Stimulated activated naive CD4-positive, alpha-beta T cell treated with Interleukin-2 at 50 U/mL for 16 hours (primary cell): ENCODE measurements at regions not wholly inside any gene's neighbourhood (a gene's known extent, or its start where the extent isn't known, plus 50 kb on each side); places are given as distances from the start of the nearest gene placed in this dataset.
"Not testable (repeated sequence)": the region's sequence is repeated elsewhere in the genome, so short reads cannot be mapped to it uniquely, and the experiment has no call there.

ENCODE experiments used
- DNase-seq: peaks from one replicate; lab custom pipeline; 2025; lab: John Stamatoyannopoulos, UW

DNA sequence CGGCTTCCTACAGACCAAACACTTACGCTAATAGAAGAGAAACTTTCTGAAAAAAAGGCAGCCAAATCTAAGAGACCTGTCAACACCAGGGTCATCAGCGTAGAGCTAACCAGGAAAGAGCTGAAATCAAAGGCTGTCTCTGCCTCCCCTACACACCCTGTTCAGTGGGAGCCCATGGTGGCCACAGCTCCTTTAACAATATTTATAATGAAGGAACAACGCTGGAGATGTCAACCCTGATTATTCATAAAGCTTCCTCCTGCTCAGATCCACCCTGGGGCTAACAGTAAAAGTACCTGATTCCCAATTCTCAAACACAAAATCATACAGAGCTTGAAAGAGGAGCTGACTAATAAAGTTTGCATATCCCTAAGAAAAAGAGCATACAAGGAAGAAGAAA is 133.7 kb downstream of the ANXA2 start:
- DNase-seq = no peak

DNA sequence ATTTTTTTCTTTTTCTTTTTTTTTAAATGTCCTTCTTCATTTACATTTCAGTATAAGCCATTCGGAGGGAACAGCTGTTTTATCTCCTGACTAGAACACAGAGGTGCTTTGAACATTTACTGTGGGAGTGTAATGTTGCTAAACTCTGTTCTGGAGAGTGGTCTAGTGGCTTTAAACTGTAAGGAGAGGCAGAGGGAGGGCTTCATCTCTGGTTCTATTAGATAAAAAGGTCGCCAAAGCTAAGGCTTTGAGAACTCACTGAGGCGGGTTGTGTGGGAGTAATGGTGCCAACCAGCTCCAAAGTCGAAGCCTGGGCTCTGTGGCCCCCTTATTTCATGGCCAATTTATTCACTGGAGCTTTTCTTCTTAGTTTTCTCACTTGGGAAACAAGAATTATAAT is 133.2 kb downstream of the ANXA2 start:
- DNase-seq = no peak

DNA sequence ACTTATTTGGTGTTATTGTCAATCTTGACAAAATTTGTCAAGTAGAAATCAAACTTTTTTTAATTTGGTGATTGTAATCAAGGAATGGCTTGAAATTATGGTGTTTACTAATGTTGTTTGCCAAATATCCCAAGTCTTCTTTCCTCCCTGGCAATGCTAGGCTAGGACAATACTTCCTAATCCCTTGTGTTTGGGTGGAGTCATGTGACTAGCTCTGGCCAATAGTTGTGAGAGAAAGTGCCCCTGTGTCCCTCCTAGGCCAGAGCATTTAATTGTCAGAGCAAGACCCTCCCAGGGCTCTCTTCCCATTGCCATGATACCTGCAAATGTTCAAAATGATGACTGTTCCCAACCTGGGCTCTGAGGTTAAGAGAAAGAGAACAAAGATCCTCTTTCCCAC is 132.7 kb downstream of the ANXA2 start:
- DNase-seq = no peak

DNA sequence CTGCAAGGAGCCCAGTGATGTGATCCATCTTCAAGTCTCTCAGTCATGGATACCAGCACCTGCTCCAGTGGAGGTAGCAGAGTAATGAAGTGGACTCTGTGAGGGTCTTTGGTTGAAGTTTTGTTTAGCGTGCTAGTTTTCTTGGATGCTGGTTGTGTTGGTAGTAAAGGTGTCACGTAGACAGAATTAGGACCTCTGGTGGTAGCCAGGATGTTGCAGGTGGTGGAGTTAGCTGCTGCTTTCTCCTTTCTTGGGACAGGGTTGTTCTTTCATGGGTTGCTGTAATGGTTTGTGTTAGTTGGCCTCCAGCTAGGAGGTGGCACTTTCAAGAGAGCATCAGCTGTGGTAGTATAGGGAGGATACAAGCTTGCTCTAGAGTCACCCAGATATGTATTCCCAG is 125.2 kb downstream of the ANXA2 start:
- no peak for DNase-seq

DNA sequence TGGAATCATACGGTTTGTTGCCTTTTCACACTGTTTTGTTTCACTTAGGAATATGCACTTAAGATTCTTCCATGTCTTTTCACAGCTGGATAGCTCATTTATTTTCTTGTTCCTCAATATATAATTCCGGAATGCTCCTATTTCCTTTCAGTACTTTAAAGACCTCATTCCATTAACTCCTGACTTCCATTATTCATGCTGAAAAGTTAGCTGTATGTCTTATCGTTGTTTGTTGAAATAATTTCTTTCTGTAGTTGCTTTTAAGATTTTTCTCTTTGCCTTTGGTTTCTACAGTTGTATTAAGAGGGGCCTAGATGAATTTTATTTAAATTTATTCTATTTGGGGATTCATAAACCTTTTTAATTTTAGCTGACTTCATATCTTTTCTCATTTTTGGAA is 122.2 kb downstream of the ANXA2 start:
- no peak for DNase-seq

DNA sequence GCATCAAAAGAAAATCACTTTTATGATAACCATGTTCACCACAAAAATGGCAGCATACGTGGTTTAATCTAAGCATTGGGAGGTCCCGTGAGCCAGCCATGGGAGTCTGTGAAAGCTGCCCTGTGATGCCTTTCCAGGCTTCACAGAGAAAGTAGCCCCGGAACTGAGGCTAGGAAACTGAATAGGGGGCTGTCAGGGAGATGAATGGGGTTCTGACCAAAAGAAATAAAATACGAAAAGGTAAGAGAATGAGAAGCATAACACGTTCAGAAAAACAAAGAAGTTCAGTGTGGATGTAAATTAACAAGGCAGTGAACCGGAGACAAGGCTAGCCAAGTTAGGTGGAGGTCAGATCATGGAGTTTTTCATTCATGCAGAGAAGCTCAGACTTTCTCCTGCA is 118.9 kb downstream of the ANXA2 start:
- no peak for DNase-seq

DNA sequence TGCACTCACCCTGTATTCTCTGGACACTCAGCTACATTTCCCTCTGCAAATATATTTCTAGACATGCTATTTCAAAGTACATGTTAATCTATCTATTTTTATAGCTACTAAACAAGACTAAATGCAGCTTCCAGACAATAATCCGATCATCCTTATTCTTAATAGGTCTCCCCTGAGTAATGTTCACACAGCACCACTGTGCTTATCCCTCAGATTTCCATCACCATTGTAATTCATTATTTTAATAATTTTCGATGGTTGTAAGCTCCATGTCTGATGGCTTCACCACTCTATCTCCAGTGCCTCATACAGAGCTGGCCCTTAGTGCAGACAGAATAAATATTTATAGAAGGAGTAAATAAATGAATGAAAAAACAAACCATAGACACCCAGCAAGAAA is 117.5 kb downstream of the ANXA2 start:
- DNase-seq = no peak

DNA sequence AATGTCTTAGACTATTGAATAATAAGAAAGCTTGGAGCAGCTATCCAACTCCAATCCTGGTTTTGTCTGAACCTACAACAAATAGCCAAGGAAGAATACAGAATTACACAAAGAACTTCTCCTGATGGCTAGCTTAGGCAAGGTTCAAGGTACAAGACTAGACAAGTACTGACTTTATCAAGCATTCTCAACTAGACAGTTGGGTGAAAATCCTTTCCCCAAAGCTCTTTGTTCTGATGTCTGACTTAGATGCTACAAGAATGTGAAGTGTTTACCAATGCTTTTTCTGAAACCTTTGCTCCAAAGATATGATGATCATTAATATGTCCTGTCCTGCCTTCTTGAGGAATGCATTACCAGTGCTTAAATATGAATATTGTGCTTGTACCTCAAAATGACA is 113.8 kb downstream of the ANXA2 start:
- DNase-seq = no peak

DNA sequence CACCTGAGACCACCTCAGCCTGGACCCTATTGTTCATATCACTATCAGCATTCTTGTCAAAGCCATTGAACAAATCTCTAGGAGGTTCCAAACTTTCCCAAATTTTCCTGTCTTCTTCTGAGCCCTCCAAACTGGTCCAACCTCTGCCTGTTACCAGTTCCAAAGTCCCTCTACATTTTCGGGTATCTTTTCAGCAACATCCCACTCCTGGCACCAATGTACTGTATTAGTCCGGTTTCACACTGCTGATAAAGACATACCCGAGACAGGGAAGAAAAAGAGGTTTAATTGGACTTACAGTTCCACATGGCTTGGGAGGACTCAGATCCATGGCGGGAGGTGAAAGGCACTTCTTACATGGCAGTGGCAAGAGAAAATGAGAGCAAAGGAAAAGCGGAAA is 101.9 kb downstream of the ANXA2 start:
- not testable (repeated sequence) for DNase-seq

DNA sequence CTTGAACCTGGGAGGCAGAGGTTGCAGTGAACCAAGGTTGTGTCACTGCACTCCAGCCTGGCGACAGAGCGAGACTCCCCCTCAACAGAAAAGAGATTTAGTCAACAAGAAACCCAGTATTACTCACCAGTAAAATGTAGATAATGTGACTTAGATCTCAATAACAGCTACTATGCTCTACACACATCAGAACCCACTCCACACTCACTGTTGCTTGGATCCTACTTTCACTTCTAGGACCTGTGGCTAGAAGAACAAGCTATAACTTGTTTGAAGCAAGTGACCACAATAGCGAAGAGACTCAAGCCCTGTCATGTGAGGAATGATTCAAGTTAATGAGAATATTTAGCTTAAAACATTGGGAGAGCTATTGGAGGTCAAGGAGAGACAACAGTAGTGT is 100.7 kb downstream of the ANXA2 start:
- no peak for DNase-seq
